ENCODE measurements at regions not wholly inside any gene's neighbourhood (a gene's known extent, or its start where the extent isn't known, plus 50 kb on each side); places are given as distances from the start of the nearest gene placed in this dataset.

GRCh38 chr5:117741655-117742206 is 1167.1 kb upstream of the SEMA6A start:
- peak in 1 of 2 donors; percentile 14 for DNase-seq (ENCODE audit: low read depth in 2 of 2)
- H3K4me3 ChIP-seq (replicated peaks in 1 of 2; ENCODE audit: low read depth in 2 of 2, low read length in 2 of 2), result no peak overlapping the region
- no peak for TF ChIP-seq CTCF (IDR thresholded peaks at IDR 0.05; ENCODE audit: low read depth, low read length)

DNA sequence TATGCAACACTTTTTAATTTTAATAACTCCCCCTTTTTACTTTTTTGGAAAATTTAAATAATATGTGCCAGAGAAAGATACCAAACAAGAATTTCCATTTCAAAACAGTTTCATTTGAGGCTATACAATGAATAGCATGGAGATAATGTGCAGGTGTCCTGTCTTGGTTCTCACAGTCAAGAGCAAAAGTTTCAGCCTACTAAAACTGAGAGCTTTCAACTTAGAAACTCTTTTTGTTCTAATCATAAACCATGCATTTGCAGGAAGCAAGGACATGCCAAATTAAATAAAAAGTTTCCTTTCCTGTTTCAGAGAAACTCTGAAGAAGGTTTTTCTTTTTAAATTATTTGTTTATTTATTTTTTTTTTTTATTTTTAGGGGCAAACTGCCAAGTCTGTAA is 1165.6 kb upstream of the SEMA6A start:
- DNase-seq (ENCODE audit: low read depth in 2 of 2), result peak in 1 of 2 donors; percentile 4
- TF ChIP-seq CTCF (IDR thresholded peaks at IDR 0.05; ENCODE audit: low read depth, low read length), result no peak
- no peak overlapping the region for H3K4me3 ChIP-seq (replicated peaks in 1 of 2; ENCODE audit: low read depth in 2 of 2, low read length in 2 of 2)

GRCh38 chr5:117738571-117738970 is 1163.9 kb upstream of the SEMA6A start:
- no peak overlapping the region for H3K4me3 ChIP-seq (replicated peaks in 1 of 2; ENCODE audit: low read depth in 2 of 2, low read length in 2 of 2)
- DNase-seq (ENCODE audit: low read depth in 2 of 2), result no peak
- no peak for TF ChIP-seq CTCF (IDR thresholded peaks at IDR 0.05; ENCODE audit: low read depth, low read length)

DNA sequence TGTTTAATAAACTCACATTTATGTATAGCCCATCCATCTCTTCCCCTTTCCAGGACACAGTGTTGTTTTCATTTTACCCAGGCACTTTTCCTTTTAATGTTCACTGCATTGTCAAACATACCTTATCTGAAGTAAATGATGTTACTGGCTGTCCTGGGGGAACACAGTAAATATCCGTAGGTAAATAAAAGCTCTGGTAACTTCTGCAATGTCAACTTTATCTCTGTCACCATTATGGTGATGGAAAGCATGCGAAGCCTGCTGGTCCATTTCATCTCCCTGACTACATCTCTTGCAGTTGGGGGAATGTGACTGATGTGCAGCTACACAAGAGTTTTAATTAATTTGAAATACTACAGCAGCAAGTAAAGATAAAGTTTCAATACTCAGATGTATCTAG is 1162.1 kb upstream of the SEMA6A start:
- no peak for DNase-seq (ENCODE audit: low read depth in 2 of 2)
- TF ChIP-seq CTCF (IDR thresholded peaks at IDR 0.05; ENCODE audit: low read depth, low read length), result no peak

GRCh38 chr5:117734056-117734455 is 1159.4 kb upstream of the SEMA6A start:
- H3K4me3 ChIP-seq (replicated peaks in 1 of 2; ENCODE audit: low read depth in 2 of 2, low read length in 2 of 2), result no peak overlapping the region
- no peak for TF ChIP-seq CTCF (IDR thresholded peaks at IDR 0.05; ENCODE audit: low read depth, low read length)
- DNase-seq (ENCODE audit: low read depth in 2 of 2), result no peak

More for the DNA sequence above, 1162.1 kb upstream of the SEMA6A start:
- H3K4me3 ChIP-seq (replicated peaks in 1 of 2; ENCODE audit: low read depth in 2 of 2, low read length in 2 of 2), result no peak overlapping the region

DNA sequence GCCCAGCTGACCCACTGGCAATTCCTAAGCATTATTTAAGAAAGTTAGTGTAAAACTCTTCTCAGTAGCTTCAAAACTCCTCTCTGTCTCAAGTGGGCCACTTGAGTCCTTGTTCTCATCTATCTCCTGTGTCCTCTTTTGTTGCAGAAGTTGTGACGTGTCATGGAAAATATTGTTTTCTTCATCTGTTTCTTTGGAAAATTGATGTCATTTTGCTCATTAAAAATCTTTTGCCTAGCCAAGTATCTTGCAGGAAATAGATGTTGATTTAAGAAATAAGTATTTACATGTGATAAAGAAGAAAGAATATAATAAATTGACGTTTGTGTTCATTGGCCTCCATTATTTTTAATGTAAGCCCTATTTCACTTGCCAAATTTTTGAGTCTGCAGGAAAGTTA is 1158.4 kb upstream of the SEMA6A start:
- no peak for TF ChIP-seq CTCF (IDR thresholded peaks at IDR 0.05; ENCODE audit: low read depth, low read length)
- H3K4me3 ChIP-seq (replicated peaks in 1 of 2; ENCODE audit: low read depth in 2 of 2, low read length in 2 of 2), result no peak overlapping the region
- no peak for DNase-seq (ENCODE audit: low read depth in 2 of 2)

DNA sequence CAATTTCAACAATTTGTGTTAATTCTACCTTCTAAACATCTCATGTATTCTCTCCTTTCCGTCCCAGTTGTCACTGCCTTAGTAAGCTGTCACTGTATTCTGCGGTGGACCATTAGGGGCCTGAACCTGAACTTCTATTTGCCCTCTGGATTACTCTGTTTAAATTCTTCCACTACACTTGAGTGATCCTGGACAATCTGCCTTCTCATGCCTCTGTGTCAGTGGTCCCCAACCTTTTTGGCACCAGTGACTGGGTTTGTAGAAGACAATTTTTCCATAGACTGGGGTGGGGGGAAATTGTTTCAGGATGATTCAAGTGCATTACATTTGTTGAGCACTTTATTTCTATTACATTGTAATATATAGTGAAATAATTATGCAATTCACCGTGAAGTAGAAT is 1157.6 kb upstream of the SEMA6A start:
- H3K4me3 ChIP-seq (replicated peaks in 1 of 2; ENCODE audit: low read depth in 2 of 2, low read length in 2 of 2), result no peak overlapping the region
- TF ChIP-seq CTCF (IDR thresholded peaks at IDR 0.05; ENCODE audit: low read depth, low read length), result no peak
- no peak for DNase-seq (ENCODE audit: low read depth in 2 of 2)
